CMK (cell line): ENCODE measurements at regions not wholly inside any gene's neighbourhood (a gene's known extent, or its start where the extent isn't known, plus 50 kb on each side); places are given as distances from the start of the nearest gene placed in this dataset.
"Not testable (repeated sequence)": the region's sequence is repeated elsewhere in the genome, so short reads cannot be mapped to it uniquely, and the experiment has no call there.

ENCODE experiments used
- DNase-seq: peaks from one replicate; pipeline ENCODE4 v3.0.0-alpha.2; 2010; ENCODE audit warnings: low read depth

- not testable (repeated sequence) for DNase-seq
These were observed 321.6 kb upstream of the NT5E start for GRCh38 chr6:85128256-85128655.

DNA sequence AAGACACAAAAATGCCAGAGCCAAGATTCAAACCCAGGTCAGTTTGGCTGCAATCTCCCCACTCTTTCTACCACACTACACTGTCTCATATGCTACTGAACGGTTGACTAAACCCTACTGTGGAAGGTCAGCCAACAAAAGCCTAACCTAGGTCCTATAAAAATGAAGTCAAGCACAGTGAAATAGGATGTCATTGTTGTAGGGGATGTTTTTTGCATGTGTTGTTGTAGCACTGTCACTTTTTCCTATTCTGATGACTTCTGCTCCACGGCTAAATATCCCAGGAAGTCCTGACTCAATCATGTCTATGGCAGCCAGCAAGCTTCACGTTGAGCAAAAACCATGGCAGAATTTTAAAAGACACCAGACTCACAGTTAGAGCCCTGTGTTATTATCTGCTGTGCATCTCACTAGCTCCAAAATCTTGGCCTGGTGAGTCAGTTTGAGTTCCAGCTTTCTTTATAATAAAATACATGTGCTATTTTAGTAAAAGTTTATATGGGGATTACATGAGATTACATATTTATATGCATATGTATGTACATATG is 322.1 kb upstream of the NT5E start:
- DNase-seq: no peak

DNA sequence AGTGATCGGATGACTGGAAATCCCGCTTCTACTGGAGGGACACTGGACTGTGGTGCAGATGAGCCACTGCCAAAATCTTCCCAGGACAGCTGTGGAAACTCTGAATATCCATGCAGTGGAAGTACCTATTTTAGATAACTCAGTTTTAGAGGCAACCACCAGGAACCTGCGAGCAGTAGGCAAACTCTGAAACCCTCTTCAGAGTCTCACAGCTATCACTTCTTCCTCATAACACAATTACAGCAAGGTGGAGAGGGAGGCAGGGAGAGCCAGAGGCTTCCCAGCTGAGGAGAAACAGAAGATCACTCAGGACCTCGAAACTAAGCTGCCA is 322.8 kb upstream of the NT5E start:
- DNase-seq: no peak

- DNase-seq: no peak
These were observed 323.3 kb upstream of the NT5E start for GRCh38 chr6:85126485-85127167.

DNA sequence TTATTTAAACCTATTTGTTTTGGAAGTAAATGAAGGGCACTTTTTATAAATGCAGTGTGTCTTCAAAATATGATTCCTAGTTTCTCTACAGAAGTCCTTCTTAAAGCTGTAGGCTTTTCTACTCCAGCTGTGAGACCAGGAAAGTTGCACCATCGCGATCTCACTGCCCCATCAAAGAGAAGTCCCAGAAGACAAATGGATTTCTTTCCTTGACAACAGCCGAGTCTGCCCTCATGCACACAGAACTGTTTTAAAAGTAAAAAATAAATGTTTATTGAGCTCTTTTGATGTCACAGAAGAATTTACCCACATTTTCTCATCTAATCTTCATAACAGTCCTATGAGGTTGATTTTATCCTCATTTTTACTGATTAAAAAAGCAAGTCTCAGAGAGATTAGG is 324.4 kb upstream of the NT5E start:
- DNase-seq: no peak

- no peak for DNase-seq
These were observed 325.2 kb upstream of the NT5E start for GRCh38 chr6:85124472-85125354.

DNA sequence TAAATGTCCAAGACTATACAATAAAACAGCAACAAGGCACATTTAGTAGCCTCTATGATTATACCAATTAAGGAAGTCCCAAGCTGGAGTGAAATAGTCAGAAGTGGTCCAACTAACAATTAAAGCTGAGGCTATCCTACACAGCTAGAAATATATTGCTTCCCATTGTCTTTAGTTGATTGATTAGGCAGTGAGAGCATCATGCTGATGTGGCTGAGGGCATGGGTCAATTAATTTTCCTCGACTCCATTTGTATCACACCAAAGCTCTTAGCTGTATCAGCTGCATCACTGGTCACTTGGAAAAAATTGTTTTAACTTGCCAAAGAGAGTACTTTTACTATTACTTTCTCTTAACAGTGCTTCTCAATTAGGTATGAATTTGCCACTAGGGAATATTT is 328.7 kb upstream of the NT5E start:
- DNase-seq: no peak

- no peak for DNase-seq
These were observed 331.1 kb upstream of the NT5E start for GRCh38 chr6:85118652-85119235.

GRCh38 chr6:85118233-85118632 is 331.6 kb upstream of the NT5E start:
- DNase-seq: no peak

DNA sequence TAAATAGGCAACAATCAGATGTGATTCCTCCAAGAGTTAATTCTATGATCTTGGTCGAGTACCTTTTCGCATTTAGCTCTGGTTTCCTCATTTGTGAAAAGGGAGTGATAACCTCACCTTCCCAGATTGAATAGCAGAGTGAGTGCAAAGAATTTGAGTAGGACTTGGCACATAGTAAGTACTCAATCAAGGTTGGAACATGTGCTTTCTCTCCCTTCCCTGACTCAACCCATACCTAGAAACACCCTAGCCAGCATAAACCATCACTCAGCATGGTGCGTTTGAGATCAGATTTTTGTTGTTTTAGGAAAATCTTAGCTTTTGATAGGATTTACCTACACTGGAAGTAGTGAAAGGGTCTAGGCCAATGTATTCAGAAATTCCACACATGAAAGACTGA is 333.4 kb upstream of the NT5E start:
- no peak for DNase-seq

DNA sequence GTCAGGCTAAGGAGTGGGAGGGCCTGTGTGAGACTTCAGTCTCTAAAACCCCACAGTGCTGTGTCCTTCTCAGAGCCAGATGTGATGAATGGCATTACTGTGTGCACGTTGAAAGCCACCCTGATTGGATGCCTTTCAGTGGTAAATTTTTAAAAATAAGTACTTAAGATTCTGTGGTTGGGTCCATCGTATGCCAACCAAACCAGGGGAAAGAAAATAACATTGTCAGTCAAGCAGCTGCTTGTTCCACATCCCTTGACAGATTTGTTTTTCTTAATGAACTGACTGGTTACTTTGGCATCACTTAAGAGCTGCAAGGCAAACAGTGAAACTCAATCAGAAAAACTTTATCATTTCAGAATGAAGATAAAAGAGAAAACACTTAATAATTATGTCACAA is 334.0 kb upstream of the NT5E start:
- no peak for DNase-seq

- DNase-seq: no peak
These were observed 334.5 kb upstream of the NT5E start for GRCh38 chr6:85115376-85115775.

DNA sequence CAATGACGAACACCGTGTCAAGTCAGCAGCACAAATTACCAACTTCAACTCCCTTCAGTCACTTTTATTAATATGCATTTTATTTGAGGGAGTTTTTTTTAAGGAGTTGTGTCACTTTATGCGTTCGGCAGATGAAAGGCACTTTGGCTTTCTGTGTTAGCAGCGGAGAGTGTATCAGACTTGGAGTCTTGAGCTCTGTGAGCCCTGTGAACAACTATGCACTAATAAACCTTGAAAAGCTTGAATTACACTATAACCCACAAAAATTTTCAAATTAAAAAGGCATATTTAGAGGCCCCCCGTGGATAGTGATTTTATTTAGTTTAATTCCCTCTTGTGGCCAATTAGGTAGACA is 335.3 kb upstream of the NT5E start:
- DNase-seq: no peak

DNA sequence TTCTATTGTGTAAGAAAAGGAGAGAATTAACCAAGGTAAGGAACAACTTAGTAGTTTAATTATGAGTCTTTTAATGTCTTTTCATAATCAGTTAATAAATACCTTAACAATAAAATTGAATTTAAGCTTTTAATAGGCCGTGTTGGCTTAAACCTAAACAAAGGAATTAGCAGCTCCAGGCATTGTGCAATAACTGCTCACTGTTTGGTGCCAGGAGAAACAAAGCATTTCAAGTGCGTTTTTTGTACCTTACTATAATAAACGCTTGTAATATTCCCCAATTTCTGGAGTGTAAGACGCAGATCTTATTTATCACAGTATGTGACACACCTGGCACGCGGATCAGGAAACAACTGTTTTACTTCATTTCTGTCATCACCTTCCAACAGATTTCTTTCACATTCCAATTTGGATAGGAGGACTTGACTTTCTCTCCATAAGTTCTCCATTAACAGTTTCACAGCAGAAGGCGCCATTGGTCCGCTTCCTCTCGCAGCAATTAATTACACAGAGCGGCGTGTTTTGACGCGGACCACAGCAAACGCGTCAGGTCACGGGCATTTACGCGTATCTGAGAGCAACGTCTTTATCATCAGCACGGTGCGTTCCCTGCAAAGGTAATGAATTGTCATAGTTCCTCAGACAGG is 335.8 kb upstream of the NT5E start:
- no peak for DNase-seq

DNA sequence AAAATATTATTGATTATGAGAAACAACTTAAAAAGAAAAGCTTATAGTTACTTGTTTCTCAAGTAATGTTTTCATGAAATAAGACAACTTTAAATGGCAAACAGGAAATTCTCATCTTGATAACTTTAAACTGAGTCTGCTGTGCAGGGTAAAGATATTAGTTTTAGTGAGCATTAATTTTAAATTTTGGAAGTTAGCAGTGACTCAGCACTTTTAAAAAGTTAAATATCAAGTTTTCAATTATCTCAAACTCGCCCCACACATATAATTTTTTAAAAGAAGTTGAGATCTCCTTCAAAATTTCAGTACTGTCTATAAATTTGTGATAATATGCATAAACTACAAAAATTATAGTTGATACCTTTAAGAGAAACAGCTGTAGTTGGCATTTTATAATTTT is 337.3 kb upstream of the NT5E start:
- no peak for DNase-seq

- DNase-seq: no peak
These were observed 338.3 kb upstream of the NT5E start for GRCh38 chr6:85111481-85112011.

DNA sequence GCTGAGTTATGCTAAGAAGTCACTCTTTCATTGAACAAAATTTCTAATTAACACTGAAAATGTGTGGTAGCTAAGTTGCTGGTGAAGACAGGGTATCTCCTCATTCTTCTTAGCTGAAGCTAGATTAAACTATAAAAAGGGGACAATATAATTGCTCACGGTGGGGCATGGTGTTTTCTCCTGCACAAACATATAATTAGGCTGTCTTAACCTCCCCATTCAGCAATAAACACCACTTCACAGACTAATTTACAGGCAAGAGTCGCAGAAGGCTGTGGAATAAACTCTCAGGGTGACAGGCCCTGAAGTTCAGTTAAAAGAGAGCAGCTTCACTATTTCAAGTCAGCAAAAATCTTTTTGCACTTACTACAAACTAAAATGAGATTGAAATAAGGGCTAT is 338.9 kb upstream of the NT5E start:
- no peak for DNase-seq

GRCh38 chr6:85107701-85108100 is 342.2 kb upstream of the NT5E start:
- no peak for DNase-seq

GRCh38 chr6:85096976-85097375 is 332.6 kb upstream of the TBX18 start:
- DNase-seq: no peak

DNA sequence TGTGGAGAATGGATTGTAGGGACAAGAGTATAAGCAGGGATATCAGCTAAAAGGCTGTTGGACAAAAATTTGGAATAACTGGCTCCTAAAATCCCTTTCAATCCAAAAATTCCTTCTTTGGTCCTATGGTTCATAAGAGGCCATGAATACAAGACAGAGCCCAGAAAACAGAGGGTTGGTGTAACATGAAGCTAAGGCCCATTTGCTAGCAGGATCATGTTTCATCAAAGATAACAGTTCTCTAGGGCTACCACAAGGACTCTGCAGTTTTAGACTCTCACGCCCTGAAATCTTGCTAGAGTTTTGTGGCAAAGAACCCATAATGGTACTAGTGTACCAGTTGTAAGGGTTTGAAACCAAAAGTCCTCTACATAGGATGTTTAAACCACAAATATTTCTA is 327.8 kb upstream of the TBX18 start:
- no peak for DNase-seq

- DNase-seq: no peak
These were observed 324.9 kb upstream of the TBX18 start for GRCh38 chr6:85089255-85089654.

DNA sequence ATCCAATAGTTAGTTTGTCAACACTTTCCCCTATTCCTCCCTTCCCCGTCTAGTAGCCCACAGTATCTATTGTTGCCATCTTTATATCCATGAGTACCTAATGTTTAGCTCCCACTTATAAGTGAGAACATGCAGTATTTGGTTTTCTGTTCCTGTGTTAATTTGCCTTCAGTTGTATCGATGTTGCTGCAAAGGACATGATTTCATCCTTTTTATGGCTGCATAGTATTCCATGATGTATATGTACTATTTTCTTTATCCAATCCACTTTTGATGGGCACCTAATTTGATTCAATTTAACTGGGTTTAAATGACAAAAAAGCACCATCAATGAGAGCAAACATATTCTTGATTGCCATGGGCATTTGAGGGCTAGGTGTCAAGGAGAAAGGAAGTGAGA is 321.5 kb upstream of the TBX18 start:
- DNase-seq: no peak
